ENCODE measurements at regions not wholly inside any gene's neighbourhood (a gene's known extent, or its start where the extent isn't known, plus 50 kb on each side); places are given as distances from the start of the nearest gene placed in this dataset.

DNA sequence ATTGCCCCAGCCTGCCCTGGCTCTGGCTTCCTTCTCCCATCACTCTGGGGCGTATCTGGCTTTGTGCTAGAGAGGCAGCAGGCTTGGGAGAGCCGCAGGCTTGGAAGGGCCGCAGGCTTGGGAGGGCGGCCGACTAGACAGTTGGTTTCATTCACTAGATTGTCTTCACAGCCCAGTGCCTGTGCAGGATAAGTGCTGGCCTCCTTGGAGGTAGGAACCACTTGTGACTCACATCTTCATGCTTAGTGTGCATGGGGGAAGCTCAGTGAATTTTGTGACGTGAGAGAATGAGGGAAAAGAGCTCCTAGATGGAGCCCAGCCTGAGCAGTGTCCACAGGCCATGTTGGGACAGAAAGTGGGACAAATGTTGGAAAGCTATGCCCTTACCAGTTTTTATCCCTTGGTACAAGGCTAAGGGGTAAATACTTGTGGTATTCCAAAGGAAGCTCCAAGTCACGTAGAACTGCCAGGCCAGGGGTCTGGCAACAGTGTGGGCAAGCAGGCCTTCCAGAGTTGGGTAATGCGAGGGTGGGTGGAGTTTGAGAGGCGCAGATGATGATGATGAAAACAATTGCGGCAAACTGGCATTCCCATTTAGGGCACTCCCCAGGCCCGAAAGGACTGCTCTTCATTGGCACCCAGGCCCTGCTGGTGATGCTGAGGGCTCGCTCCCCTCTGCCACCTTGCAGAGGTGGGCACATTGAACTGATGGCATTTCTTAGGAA lies 100.1 kb downstream of the DDX1 start:
- DNase-seq = no peak
- no peaks in the 10 kb centered on the region for H3K4me1 ChIP-seq
- 91 to 92% methylated on average over 12 of the region's 12 CpGs for WGBS, 2 donors
- H3K27me3 ChIP-seq = no peaks in the 10 kb centered on the region
- H3K36me3 ChIP-seq = no peaks in the 10 kb centered on the region
- no peak for TF ChIP-seq POLR2A (IDR thresholded peaks at IDR 0.05)
- TF ChIP-seq EP300 (IDR thresholded peaks at IDR 0.05) = no peak
- no peak for TF ChIP-seq POLR2AphosphoS5 (IDR thresholded peaks at IDR 0.05)
- no peak for TF ChIP-seq CTCF (IDR thresholded peaks at IDR 0.05)
- H3K27ac ChIP-seq = no peak overlapping the region
- intact Hi-C loops (cut with DNase I) = no loop called here
- H3K9me3 ChIP-seq = no peaks in the 10 kb centered on the region
- no peak overlapping the region for H3K4me3 ChIP-seq

DNA sequence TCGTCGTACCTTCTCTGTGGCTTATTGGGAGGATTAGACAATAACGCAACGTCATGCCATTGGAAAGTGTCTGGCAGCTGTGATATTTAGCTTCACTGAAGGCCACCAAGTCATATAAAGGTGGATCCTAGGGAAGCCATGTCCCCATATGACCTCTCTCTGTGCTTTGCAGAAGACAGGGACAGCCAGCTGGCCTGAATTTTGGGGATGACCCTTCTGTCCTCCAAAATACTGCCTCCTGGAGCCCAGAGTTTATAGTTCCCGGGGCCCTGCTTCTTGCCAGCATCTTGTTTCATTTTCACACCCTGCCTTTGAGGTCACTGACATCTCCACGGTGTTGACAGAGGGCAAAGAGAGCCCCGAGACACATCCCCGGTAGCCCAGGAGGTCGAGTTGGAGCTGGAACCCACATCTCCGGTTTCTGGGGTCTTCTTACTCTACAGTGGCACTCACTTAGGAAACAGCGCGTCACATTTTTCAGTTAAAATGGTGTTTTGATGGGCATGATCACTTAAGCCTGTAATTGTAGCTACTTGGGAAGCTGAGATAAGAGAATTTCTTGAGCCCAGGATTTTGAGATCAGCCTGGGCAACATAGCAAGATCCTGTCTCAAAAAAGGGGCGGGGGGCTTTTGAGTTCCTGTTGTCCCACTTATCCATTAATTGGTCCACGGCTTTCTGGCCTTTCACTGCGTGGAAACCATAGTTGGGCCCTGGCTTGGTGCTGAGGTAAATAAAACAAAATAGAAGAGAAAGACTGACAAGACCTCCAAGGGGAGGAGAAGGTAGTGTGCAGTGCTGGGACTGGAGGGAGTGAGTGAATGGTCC lies 101.1 kb downstream of the DDX1 start:
- Histone ChIP-seq H3K4me3 (no peak overlapping the region), H3K9me3 (no peaks in the 10 kb centered on the region), H3K27me3 (no peaks in the 10 kb centered on the region), H3K27ac (no peak overlapping the region), H3K36me3 (no peaks in the 10 kb centered on the region), H3K4me1 (no peaks in the 10 kb centered on the region)
- 85 to 91% methylated on average over 15 of the region's 15 CpGs for WGBS, 2 donors
- TF ChIP-seq POLR2AphosphoS5 (IDR thresholded peaks at IDR 0.05) = no peak
- intact Hi-C loops (cut with DNase I) = no loop called here
- no peak for DNase-seq

- H3K9me3 ChIP-seq = no peaks in the 10 kb centered on the region
- intact Hi-C loops (cut with DNase I) = no loop called here
- H3K36me3 ChIP-seq = no peaks in the 10 kb centered on the region
- DNase-seq = no peak
- H3K27me3 ChIP-seq = no peaks in the 10 kb centered on the region
- 93 to 96% methylated on average over 4 of the region's 4 CpGs for WGBS, 2 donors
- no peaks in the 10 kb centered on the region for H3K4me1 ChIP-seq
- TF ChIP-seq POLR2A (IDR thresholded peaks at IDR 0.05) (no peak), EP300 (IDR thresholded peaks at IDR 0.05) (no peak), POLR2AphosphoS5 (IDR thresholded peaks at IDR 0.05) (no peak), CTCF (IDR thresholded peaks at IDR 0.05) (no peak)
- H3K4me3 ChIP-seq = no peak overlapping the region
- no peak overlapping the region for H3K27ac ChIP-seq
Observed at GRCh38 chr2:15693382-15693781, 101.7 kb downstream of the DDX1 start.

GRCh38 chr2:15693926-15694588 lies 102.4 kb downstream of the DDX1 start:
- Histone ChIP-seq H3K4me3 (no peak overlapping the region), H3K36me3 (no peaks in the 10 kb centered on the region), H3K27me3 (no peaks in the 10 kb centered on the region), H3K4me1 (no peaks in the 10 kb centered on the region), H3K27ac (no peak overlapping the region), H3K9me3 (no peaks in the 10 kb centered on the region)
- no peak for TF ChIP-seq POLR2AphosphoS5 (IDR thresholded peaks at IDR 0.05)
- TF ChIP-seq CTCF (IDR thresholded peaks at IDR 0.05) = no peak
- no peak for TF ChIP-seq POLR2A (IDR thresholded peaks at IDR 0.05)
- TF ChIP-seq EP300 (IDR thresholded peaks at IDR 0.05) = no peak
- no peak for DNase-seq
- intact Hi-C loops (cut with DNase I) = no loop called here
- WGBS, 2 donors = 83 to 85% methylated on average over 16 of the region's 16 CpGs

- intact Hi-C loops (cut with DNase I) = no loop called here
- no peaks in the 10 kb centered on the region for H3K9me3 ChIP-seq
- 93 to 94% methylated on average over 7 of the region's 7 CpGs for WGBS, 2 donors
- DNase-seq = no peak
- H3K4me1 ChIP-seq = no peaks in the 10 kb centered on the region
- TF ChIP-seq POLR2A (IDR thresholded peaks at IDR 0.05) (no peak), EP300 (IDR thresholded peaks at IDR 0.05) (no peak), POLR2AphosphoS5 (IDR thresholded peaks at IDR 0.05) (no peak), CTCF (IDR thresholded peaks at IDR 0.05) (no peak)
- H3K36me3 ChIP-seq = no peaks in the 10 kb centered on the region
- no peak overlapping the region for H3K27ac ChIP-seq
- no peak overlapping the region for H3K4me3 ChIP-seq
- no peaks in the 10 kb centered on the region for H3K27me3 ChIP-seq
Observed at GRCh38 chr2:15694589-15694986, 102.9 kb downstream of the DDX1 start.

All from sigmoid colon (tissue), 6 donors.